MCF 10A (cell line): ENCODE measurements at regions not wholly inside any gene's neighbourhood (a gene's known extent, or its start where the extent isn't known, plus 50 kb on each side); places are given as distances from the start of the nearest gene placed in this dataset.

Experiments used
- BruUV-seq: library from RNA; stranded (reverse); fragments of 400-500 nt; replicated peaks from 2 replicates; lab custom pipeline; 2021; lab: Mats Ljungman, UMichigan
- CTCF ChIA-PET: fragments of 300-600 bp; sonication (Branson Sonifier 250); formaldehyde crosslinking; extraction: SDS; loops from one replicate; lab custom pipeline; 2021; ENCODE audit warnings: antibody characterized with exemption, inconsistent platforms; lab: Yijun Ruan, JAX
- POLR2A ChIA-PET: fragments of 300-600, 350-650 bp; sonication (Branson Sonifier 250); formaldehyde crosslinking; extraction: SDS; loops from one replicate; lab custom pipeline; 2020; ENCODE audit warnings: antibody characterized with exemption, inconsistent platforms; lab: Yijun Ruan, JAX
- DNase-seq: peaks from one replicate; pipeline ENCODE4 v3.0.0-alpha.2; 2018; ENCODE audit not compliant: unreplicated experiment
- H3K27ac Mint-ChIP-seq: one replicate; pipeline ENCODE4 v1.8.0; 2022; ENCODE audit warnings: mild to moderate bottlenecking, low read depth, mixed read lengths; ENCODE audit not compliant: unreplicated experiment
- H3K27me3 Mint-ChIP-seq: one replicate; pipeline ENCODE4 v1.8.0; 2022; ENCODE audit warnings: mixed read lengths; ENCODE audit not compliant: insufficient read depth, unreplicated experiment
- H3K36me3 Mint-ChIP-seq: one replicate; pipeline ENCODE4 v1.8.0; 2022; ENCODE audit warnings: mild to moderate bottlenecking, moderate library complexity, mixed read lengths; ENCODE audit not compliant: insufficient read depth, unreplicated experiment
- H3K4me1 Mint-ChIP-seq: one replicate; pipeline ENCODE4 v1.8.0; 2022; ENCODE audit warnings: mixed read lengths; ENCODE audit not compliant: insufficient read depth, unreplicated experiment
- H3K4me3 Mint-ChIP-seq: one replicate; pipeline ENCODE4 v1.8.0; 2022; ENCODE audit warnings: mild to moderate bottlenecking, moderate library complexity, mixed read lengths; ENCODE audit not compliant: unreplicated experiment
- H3K9me3 Mint-ChIP-seq: one replicate; pipeline ENCODE4 v1.8.0; 2022; ENCODE audit warnings: mixed read lengths; ENCODE audit not compliant: unreplicated experiment
- CTCF ChIP-seq: fragments of 200-600 bp; IDR thresholded peaks from one replicate; pipeline ENCODE4 v1.8.0; 2022; ENCODE audit warnings: antibody characterized with exemption, mild to moderate bottlenecking; ENCODE audit not compliant: unreplicated experiment
- intact Hi-C: fragments of 100-400 bp; cut with micrococcal nuclease; formaldehyde crosslinking; loops from 2 replicates; pipeline ENCODE4 v1.14.1; 2022

GRCh38 chr12:19075711-19076340 is 53.7 kb upstream of the PLEKHA5 start:
- no peak for TF ChIP-seq CTCF
- Mint-ChIP-seq H3K36me3 (no peaks in the 10 kb centered on the region), H3K9me3 (no peaks in the 10 kb centered on the region), H3K4me3 (no peak overlapping the region), H3K27ac (no peak overlapping the region), H3K27me3 (no peaks in the 10 kb centered on the region), H3K4me1 (no peaks in the 10 kb centered on the region)
- ChIA-PET POLR2A (interaction anchor here (1.4 kb wide), 1 partner anchor 10 kb away, joined by 4 read pairs; no protein-coding TSS in a partner anchor), CTCF (interaction anchor here (0.7 to 1.2 kb wide), 2 partner anchors 11 to 14 kb away, joined by 3 to 4 read pairs; no protein-coding TSS in a partner anchor)
- no TSS peak for BruUV-seq
- DNase-seq, result no peak
- intact Hi-C loops, result no loop called here
